SJSA1 (cell line): ENCODE measurements at regions not wholly inside any gene's neighbourhood (a gene's known extent, or its start where the extent isn't known, plus 50 kb on each side); places are given as distances from the start of the nearest gene placed in this dataset.

Source experiments
- DNase-seq, 2 experiments: peaks; one replicate each; pipeline ENCODE4 v3.0.0-alpha.2; 2015 to 2020; ENCODE audit warnings: low spot score in 2 of 2, low read depth in 1 of 2
- H3K27ac ChIP-seq: fragments of 250-450 bp; sonication (Bioruptor Pico); 2 replicates; pipeline ENCODE4 v1.5.1; 2020; ENCODE audit warnings: mild to moderate bottlenecking, moderate library complexity
- H3K27me3 ChIP-seq: fragments of 250-450 bp; sonication (Bioruptor Pico); replicated peaks from 2 replicates; pipeline ENCODE4 v1.5.1; 2020; ENCODE audit warnings: mild to moderate bottlenecking, moderate library complexity
- H3K36me3 ChIP-seq: fragments of 250-450 bp; sonication (Bioruptor Pico); 2 replicates; pipeline ENCODE4 v1.5.1; 2020; ENCODE audit warnings: mild to moderate bottlenecking
- H3K4me1 ChIP-seq: fragments of 250-450 bp; sonication (Bioruptor Pico); replicated peaks from 2 replicates; pipeline ENCODE4 v1.6.1; 2021; ENCODE audit warnings: mild to moderate bottlenecking
- H3K4me3 ChIP-seq: fragments of 250-450 bp; sonication (Bioruptor Pico); 2 replicates; pipeline ENCODE4 v1.5.1; 2020; ENCODE audit warnings: mild to moderate bottlenecking
- H3K9me3 ChIP-seq: fragments of 250-450 bp; sonication (Bioruptor Pico); replicated peaks from 2 replicates; pipeline ENCODE4 v1.5.1; 2020; ENCODE audit warnings: mild to moderate bottlenecking

- DNase-seq, result no peak
- Histone ChIP-seq H3K4me3 (no peak overlapping the region), H3K27ac (no peak overlapping the region), H3K27me3 (no peaks in the 10 kb centered on the region), H3K9me3 (no peaks in the 10 kb centered on the region), H3K4me1 (no peaks in the 10 kb centered on the region), H3K36me3 (no peaks in the 10 kb centered on the region)
Observed at GRCh38 chr4:1515763-1516162, 109.5 kb upstream of the NKX1-1 start.

DNA sequence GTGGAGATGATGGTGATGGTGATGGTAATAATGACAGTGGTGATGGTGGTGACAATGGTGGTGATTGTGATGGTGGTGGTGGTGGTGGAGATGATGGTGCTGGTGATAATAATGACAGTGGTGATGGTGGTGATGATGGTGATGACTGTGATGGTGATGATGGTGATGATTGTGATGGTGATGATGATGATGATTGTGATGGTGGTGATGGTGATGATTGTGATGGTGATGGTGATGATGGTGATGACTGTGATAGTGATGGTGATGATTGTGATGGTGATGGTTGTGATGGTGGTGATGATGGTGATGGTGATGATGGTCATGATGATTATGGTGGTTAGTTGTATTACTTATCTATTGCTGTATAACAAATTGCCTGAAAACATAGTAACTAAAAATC is 108.9 kb upstream of the NKX1-1 start:
- Histone ChIP-seq H3K36me3 (no peaks in the 10 kb centered on the region), H3K27ac (no peak overlapping the region), H3K4me3 (no peak overlapping the region), H3K4me1 (no peaks in the 10 kb centered on the region), H3K27me3 (no peaks in the 10 kb centered on the region), H3K9me3 (no peaks in the 10 kb centered on the region)
- no peak for DNase-seq

DNA sequence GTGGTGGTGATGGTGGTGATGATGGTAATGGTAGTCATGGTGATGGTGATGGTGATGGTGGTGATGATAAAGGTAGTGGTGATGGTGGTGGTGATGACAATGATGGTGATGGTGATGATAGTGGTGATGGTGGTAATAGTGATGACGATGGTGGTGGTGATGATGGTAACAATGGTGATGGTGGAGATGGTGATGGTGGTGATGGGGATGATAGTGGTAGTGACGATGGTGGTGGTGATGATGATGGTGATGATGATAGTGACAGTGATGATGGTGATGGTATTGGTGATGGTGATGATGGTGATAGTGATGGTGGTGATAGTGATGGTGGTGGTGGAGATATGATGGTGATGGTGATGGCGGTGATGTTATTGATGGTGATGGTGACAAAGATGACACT is 108.4 kb upstream of the NKX1-1 start:
- no peak overlapping the region for H3K27ac ChIP-seq
- no peaks in the 10 kb centered on the region for H3K27me3 ChIP-seq
- no peaks in the 10 kb centered on the region for H3K9me3 ChIP-seq
- DNase-seq, result no peak
- H3K36me3 ChIP-seq, result no peaks in the 10 kb centered on the region
- H3K4me3 ChIP-seq, result no peak overlapping the region
- no peaks in the 10 kb centered on the region for H3K4me1 ChIP-seq

- H3K4me3 ChIP-seq, result no peak overlapping the region
Observed at GRCh38 chr4:1513936-1514483, 107.8 kb upstream of the NKX1-1 start.

DNA sequence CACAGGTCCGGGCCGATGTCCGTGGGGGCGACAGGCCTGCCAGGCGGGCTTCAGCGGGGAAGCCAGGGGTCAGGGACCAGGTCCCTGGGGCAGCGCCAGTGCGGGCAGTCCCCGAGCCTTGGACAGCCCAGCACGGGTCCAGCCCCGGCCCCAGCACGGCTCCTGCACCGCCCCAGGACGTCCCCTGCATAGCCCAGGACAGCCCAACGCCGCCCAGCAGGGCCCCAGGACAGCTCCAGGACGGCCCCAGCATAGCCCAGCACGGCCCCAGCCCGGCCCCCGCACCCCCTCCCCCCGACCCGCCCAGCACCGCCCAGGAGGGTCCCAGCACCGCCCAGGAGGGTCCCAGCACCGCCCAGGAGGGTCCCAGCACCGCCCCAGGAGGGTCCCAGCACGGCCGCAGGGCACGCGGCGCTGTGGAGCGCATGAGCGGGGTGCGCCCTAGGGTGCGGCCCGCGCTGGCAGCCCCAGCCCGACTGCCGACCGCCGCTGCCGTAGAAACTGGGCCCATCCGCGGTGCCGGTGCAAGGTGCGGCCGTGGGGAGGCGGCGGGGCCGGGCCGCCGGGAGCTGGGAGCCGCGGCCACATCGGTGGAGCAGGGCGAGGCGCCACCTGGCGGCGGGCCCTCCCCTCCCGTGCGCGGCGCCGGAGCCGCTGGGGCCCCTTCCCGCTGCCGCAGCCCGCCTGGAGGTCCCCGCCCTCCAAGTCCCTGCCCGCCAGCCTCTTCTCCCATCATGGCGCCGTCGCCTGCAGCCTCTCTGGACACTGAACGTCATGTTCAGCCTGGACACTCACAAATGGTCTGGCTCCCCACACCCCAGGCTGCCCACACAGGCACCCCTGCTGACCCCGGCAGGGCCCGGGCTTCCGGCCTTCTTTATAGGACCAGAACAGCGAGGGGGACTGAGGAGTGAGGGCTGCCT is 106.8 kb upstream of the NKX1-1 start:
- no peak overlapping the region for H3K27ac ChIP-seq
- H3K4me3 ChIP-seq, result no peak overlapping the region
- no peaks in the 10 kb centered on the region for H3K27me3 ChIP-seq
- no peaks in the 10 kb centered on the region for H3K4me1 ChIP-seq
- H3K9me3 ChIP-seq, result no peaks in the 10 kb centered on the region
- no peak for DNase-seq
- no peaks in the 10 kb centered on the region for H3K36me3 ChIP-seq

More at GRCh38 chr4:1513936-1514483, 107.8 kb upstream of the NKX1-1 start:
- DNase-seq, result no peak
- H3K36me3 ChIP-seq, result no peaks in the 10 kb centered on the region
- no peaks in the 10 kb centered on the region for H3K4me1 ChIP-seq
- no peaks in the 10 kb centered on the region for H3K27me3 ChIP-seq
- no peaks in the 10 kb centered on the region for H3K9me3 ChIP-seq
- H3K27ac ChIP-seq, result no peak overlapping the region

GRCh38 chr4:1512051-1512737 is 106.0 kb upstream of the NKX1-1 start:
- H3K27me3 ChIP-seq, result no peaks in the 10 kb centered on the region
- H3K36me3 ChIP-seq, result no peaks in the 10 kb centered on the region
- no peak for DNase-seq
- H3K27ac ChIP-seq, result no peak overlapping the region
- H3K9me3 ChIP-seq, result no peaks in the 10 kb centered on the region
- no peaks in the 10 kb centered on the region for H3K4me1 ChIP-seq
- H3K4me3 ChIP-seq, result no peak overlapping the region

DNA sequence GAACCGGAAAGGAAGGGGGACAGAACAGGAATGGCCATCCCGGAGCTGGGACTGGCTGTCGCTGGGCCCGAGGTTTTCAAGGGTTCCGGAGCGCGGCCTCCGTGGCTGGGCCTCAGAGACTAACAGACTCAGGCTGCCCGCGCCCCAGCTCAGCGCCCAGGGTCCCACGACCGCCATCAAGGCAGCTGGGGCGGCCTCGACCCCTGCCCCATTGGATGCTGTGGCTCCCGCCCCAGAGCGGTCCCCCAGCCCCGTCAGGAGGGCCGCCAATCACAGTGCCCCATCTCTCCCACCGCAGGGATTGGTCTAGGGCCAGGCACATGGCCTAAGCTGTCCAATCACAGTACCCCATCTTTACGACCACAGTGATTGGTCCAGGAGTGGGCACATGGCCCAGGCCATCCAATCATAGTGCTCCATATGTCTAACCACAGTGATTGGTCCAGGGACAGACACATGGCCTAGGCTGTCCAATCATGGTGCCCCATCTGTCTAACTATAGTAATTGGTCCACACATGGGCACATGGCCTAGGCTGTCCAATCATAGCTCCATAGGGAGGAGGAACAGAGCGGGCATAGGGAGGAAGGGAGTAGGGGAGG is 105.3 kb upstream of the NKX1-1 start:
- no peak for DNase-seq
- H3K9me3 ChIP-seq, result no peaks in the 10 kb centered on the region

GRCh38 chr4:1510931-1511330 is 104.7 kb upstream of the NKX1-1 start:
- Histone ChIP-seq H3K36me3 (no peaks in the 10 kb centered on the region), H3K4me3 (no peak overlapping the region), H3K27me3 (no peaks in the 10 kb centered on the region), H3K4me1 (no peaks in the 10 kb centered on the region), H3K27ac (no peak overlapping the region), H3K9me3 (no peaks in the 10 kb centered on the region)
- no peak for DNase-seq

More for the DNA sequence above, 105.3 kb upstream of the NKX1-1 start:
- H3K4me3 ChIP-seq, result no peak overlapping the region
- no peaks in the 10 kb centered on the region for H3K36me3 ChIP-seq
- no peak overlapping the region for H3K27ac ChIP-seq
- no peaks in the 10 kb centered on the region for H3K27me3 ChIP-seq
- no peaks in the 10 kb centered on the region for H3K4me1 ChIP-seq

DNA sequence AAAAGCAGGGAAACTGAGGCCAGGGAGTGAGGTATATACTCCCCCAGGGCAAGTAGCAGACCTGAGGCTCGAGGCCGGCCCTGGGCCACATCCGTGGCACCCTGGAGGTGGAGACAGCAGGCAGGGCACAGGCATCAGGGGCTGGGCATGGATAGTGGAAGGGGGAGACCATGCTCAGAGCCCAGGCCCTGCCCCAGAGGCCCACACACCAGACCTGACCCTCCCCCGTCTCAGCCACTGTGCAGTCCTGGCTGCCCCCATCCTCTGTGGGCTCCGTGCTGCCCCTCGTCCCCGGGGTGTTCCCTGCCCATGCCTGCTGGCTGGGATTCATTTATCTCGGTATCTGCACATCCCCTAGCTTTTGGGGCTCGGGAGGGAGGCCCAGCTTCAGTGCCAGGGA is 103.1 kb upstream of the NKX1-1 start:
- H3K27me3 ChIP-seq, result no peaks in the 10 kb centered on the region
- no peak for DNase-seq
- H3K4me1 ChIP-seq, result no peaks in the 10 kb centered on the region
- H3K9me3 ChIP-seq, result no peaks in the 10 kb centered on the region
- H3K27ac ChIP-seq, result no peak overlapping the region
- no peaks in the 10 kb centered on the region for H3K36me3 ChIP-seq
- no peak overlapping the region for H3K4me3 ChIP-seq

DNA sequence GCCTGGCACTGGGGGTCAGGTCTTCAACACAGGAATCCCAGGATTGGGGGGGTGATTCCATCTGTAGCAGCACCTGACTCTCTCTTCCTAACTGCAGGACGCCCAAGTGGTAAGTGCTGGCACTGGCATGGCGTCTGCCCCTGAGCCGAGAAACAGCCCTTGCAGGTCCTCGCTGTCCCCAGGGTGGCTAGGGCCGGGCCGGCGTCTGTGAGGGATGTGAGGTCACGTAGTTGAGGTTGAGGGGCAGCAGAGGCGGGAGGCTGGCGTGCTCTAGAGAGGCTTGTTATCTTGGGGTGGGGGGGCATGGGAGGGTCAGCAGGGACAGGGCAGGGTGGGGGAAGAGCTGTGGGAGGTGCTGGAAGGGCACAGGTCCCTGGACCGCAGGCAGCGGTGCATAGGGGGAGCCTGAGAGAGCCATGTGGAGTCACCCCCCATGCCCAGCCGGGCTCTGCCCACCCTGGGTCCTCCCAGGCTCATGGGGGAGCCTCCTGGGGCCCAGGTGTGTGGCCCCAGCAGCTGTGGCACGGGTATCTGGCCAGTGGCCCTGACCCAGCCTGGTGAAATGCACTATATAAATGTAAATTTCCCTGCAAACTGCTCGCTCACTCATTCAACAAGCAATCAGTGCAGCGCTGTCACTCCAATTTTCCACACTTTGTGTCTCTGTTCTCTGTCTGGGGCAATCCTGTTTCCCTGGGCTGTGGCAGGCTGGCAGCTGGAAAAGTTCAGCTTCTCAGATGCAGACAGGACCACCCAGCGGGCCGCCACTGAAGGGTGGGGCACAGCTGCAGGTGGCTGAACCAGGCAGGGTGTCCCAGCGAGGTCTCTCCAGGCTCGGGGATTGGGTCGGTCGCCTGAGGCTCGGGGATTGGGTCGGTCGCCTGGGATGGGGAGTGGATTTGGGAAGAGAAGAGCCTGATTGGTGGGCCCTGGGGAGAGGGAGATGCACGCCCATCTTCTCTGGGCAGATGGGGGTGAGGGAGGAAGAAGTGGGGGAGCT is 102.2 kb upstream of the NKX1-1 start:
- Histone ChIP-seq H3K9me3 (no peaks in the 10 kb centered on the region), H3K4me1 (no peaks in the 10 kb centered on the region), H3K36me3 (no peaks in the 10 kb centered on the region), H3K4me3 (no peak overlapping the region), H3K27ac (no peak overlapping the region), H3K27me3 (no peaks in the 10 kb centered on the region)
- no peak for DNase-seq

- no peaks in the 10 kb centered on the region for H3K36me3 ChIP-seq
- H3K27ac ChIP-seq, result no peak overlapping the region
- no peaks in the 10 kb centered on the region for H3K27me3 ChIP-seq
- no peak for DNase-seq
- H3K4me1 ChIP-seq, result no peaks in the 10 kb centered on the region
- H3K9me3 ChIP-seq, result no peaks in the 10 kb centered on the region
- no peak overlapping the region for H3K4me3 ChIP-seq
Observed at GRCh38 chr4:1506956-1507721, 100.9 kb upstream of the NKX1-1 start.

DNA sequence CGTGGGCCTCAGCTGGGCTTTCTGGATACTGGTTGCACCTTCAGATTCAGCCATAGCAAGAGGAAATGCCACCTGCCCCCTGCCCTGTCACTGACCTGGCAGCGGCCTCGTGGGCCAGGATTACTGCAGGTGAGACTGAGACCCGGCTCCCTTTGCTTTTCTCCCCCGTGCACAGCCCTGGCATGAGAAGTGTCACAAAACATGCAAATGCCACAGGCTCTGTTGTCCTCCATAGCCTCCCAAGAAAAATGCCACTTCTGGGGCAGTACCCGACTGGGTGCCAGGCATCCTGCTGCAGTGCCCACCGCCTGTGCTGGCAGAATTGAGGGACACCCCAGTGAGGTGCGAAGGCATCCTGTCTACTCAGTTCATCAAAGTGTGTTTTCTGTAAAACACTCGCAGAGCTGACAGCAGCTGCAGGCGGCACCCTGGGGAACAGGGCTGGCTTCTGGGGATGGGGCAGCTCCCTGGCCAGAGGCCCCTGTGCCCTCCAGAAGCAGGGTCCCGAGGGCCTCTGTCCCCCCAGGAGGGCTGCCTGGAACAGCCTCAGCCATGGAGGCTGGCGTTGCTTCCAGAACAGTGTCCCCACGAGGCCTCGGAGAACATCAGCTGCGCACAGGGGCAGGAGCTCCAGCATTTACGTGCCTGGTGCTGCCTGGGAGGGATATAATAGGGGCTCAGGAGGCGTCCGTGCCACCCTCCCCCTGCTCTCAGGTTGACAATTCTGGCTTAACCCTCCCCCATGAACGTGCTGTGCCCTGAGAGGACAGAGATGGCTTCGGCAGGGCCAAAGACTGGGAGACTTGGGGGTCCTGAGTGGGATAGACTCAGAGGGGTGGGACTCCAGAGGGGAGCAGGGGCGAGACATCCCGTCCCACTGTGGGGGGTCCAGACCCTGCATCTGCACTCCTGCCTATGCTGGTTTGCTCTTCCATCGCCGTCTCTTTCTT is 99.5 kb upstream of the NKX1-1 start:
- Histone ChIP-seq H3K4me1 (no peaks in the 10 kb centered on the region), H3K27ac (no peak overlapping the region), H3K4me3 (no peak overlapping the region), H3K27me3 (no peaks in the 10 kb centered on the region), H3K9me3 (no peaks in the 10 kb centered on the region), H3K36me3 (no peaks in the 10 kb centered on the region)
- no peak for DNase-seq
